A673 (cell line): ENCODE measurements at regions not wholly inside any gene's neighbourhood (a gene's known extent, or its start where the extent isn't known, plus 50 kb on each side); places are given as distances from the start of the nearest gene placed in this dataset.

Experiments
- EZH2 ChIP-seq: fragments of 200-600 bp; sonication (generic); IDR thresholded peaks from 2 replicates; pipeline ENCODE4 v1.6.1; 2017; ENCODE audit warnings: borderline replicate concordance, low read depth, mild to moderate bottlenecking, mixed read lengths, antibody characterized with exemption, low read length; ENCODE audit not compliant: poor library complexity, severe bottlenecking
- TF ChIP-seq, protein P1 (sequence below): fragments of 300-800, 200-600 bp; sonication (generic); conservative IDR thresholded peaks from 2 replicates; pipeline ENCODE4 v1.5.1; 2017; ENCODE audit warnings: low read depth, mild to moderate bottlenecking, antibody characterized with exemption, low read length, moderate library complexity, mixed read lengths

DNA sequence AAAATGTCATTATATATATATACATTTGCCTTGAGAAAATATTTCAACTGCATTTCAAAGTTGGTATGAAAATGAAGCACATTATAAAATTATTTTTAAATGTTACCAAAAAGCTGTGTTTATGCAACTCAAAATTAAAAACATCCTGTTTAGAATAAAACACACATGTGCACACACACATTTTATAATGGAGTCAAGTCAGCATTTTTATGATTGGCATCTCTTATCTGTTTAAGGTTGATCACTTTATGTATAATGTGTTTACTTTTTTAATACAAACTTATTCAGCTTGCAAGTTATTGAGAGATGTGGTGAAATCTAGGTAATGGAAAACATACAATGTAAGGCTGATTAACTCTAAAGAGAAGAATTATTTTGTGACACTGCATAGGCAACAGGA is 80.4 kb downstream of the IFI44 start:
- TF ChIP-seq, protein P1, sequence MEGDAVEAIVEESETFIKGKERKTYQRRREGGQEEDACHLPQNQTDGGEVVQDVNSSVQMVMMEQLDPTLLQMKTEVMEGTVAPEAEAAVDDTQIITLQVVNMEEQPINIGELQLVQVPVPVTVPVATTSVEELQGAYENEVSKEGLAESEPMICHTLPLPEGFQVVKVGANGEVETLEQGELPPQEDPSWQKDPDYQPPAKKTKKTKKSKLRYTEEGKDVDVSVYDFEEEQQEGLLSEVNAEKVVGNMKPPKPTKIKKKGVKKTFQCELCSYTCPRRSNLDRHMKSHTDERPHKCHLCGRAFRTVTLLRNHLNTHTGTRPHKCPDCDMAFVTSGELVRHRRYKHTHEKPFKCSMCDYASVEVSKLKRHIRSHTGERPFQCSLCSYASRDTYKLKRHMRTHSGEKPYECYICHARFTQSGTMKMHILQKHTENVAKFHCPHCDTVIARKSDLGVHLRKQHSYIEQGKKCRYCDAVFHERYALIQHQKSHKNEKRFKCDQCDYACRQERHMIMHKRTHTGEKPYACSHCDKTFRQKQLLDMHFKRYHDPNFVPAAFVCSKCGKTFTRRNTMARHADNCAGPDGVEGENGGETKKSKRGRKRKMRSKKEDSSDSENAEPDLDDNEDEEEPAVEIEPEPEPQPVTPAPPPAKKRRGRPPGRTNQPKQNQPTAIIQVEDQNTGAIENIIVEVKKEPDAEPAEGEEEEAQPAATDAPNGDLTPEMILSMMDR, result no peak
- TF ChIP-seq EZH2, result no peak
